Panc1 (cell line): ENCODE measurements at regions not wholly inside any gene's neighbourhood (a gene's known extent, or its start where the extent isn't known, plus 50 kb on each side); places are given as distances from the start of the nearest gene placed in this dataset.

ENCODE experiments used
- ATAC-seq: fragments of 200-7000 bp; cut with Tn5 transposase; 2 replicates; pipeline ENCODE4 v1.9.1; 2020; ENCODE audit warnings: mild to moderate bottlenecking, moderate library complexity
- BruUV-seq: library from RNA; stranded (reverse); fragments of 400-500 nt; replicated peaks from 2 replicates; lab custom pipeline; 2021; lab: Mats Ljungman, UMichigan
- CTCF ChIA-PET: fragments of 300-600 bp; sonication (Branson Sonifier 250); formaldehyde crosslinking; loops from one replicate; lab custom pipeline; 2022; ENCODE audit warnings: antibody characterized with exemption; lab: Charles Lee
- POLR2A ChIA-PET: fragments of 300-600 bp; sonication (Branson Sonifier 250); formaldehyde crosslinking; loops from one replicate; lab custom pipeline; 2022; ENCODE audit warnings: antibody characterized with exemption; lab: Charles Lee
- DNase-seq: peaks from one replicate; pipeline ENCODE4 v3.0.0-alpha.2; 2010; ENCODE audit warnings: low read depth, low spot score
- H3K27ac ChIP-seq: 2 replicates; pipeline ENCODE4 v1.5.1; 2011; ENCODE audit warnings: mild to moderate bottlenecking, low read length, inconsistent platforms
- H3K27me3 ChIP-seq: fragments of 200-500 bp; sonication (Bioruptor generic); 2 replicates; pipeline ENCODE4 v1.6.0; 2014; ENCODE audit warnings: low read length, inconsistent platforms; ENCODE audit not compliant: control insufficient read depth, insufficient read depth
- H3K36me3 ChIP-seq: fragments of 200-500 bp; sonication (Bioruptor generic); 2 replicates; pipeline ENCODE4 v1.5.1; 2014; ENCODE audit warnings: inconsistent platforms, mild to moderate bottlenecking, low read length, moderate library complexity; ENCODE audit not compliant: control insufficient read depth, insufficient read depth
- H3K4me1 ChIP-seq: 2 replicates; pipeline ENCODE4 v1.5.1; 2011; ENCODE audit warnings: inconsistent platforms, mild to moderate bottlenecking, low read length, moderate library complexity; ENCODE audit not compliant: control insufficient read depth, insufficient read depth
- H3K4me3 ChIP-seq, 2 experiments: 2 replicates each; pipeline ENCODE4 v1.5.1; 2011 to 2012; ENCODE audit warnings: low read depth in 2 of 2, low read length in 2 of 2, mild to moderate bottlenecking in 2 of 2, inconsistent platforms in 1 of 2, moderate library complexity in 1 of 2
- H3K9me3 ChIP-seq: fragments of 200-500 bp; sonication (Bioruptor generic); 2 replicates; pipeline ENCODE4 v1.5.1; 2014; ENCODE audit warnings: low read depth, mild to moderate bottlenecking, inconsistent platforms, low read length, moderate library complexity; ENCODE audit not compliant: control insufficient read depth, insufficient read depth
- CTCF ChIP-seq: fragments of 450-650 bp; IDR thresholded peaks from 2 replicates; pipeline ENCODE4 v1.5.1; 2017; ENCODE audit warnings: mild to moderate bottlenecking
- POLR2AphosphoS5 ChIP-seq: IDR thresholded peaks from 2 replicates; pipeline ENCODE4 v1.6.1; 2012; ENCODE audit warnings: mild to moderate bottlenecking, low read depth, low read length, moderate library complexity
- REST ChIP-seq, 2 experiments: IDR thresholded peaks; 2 replicates each; pipeline ENCODE4 v1.6.1; 2011 to 2012; ENCODE audit warnings: low read depth in 2 of 2, control low read depth in 1 of 2, low read length in 1 of 2, mild to moderate bottlenecking in 1 of 2, moderate library complexity in 1 of 2; ENCODE audit not compliant: insufficient read depth in 1 of 2
- SIN3A ChIP-seq: IDR thresholded peaks from 2 replicates; pipeline ENCODE4 v1.6.1; 2012; ENCODE audit warnings: low read depth, mild to moderate bottlenecking, low read length, moderate library complexity, borderline replicate concordance; ENCODE audit not compliant: insufficient read depth
- TCF7L2 ChIP-seq: IDR thresholded peaks from 2 replicates; pipeline ENCODE4 v1.6.1; 2011; ENCODE audit warnings: mild to moderate bottlenecking, low read depth, low read length, inconsistent platforms
- in situ Hi-C: cut with HindIII; loops from 2 replicates; pipeline ENCODE4 v1.10.0; 2016; ENCODE audit warnings: low sequenced_read_pairs, low pct_unique_long_range_greater_than_20kb
- intact Hi-C: fragments of 100-400 bp; cut with micrococcal nuclease; formaldehyde crosslinking; loops from one replicate; pipeline ENCODE4 v1.10.0; 2022; ENCODE audit not compliant: unreplicated experiment

- ATAC-seq (no peak), DNase-seq (no peak)
- in situ Hi-C loops (no loop called here), intact Hi-C loops (no loop called here)
- TF ChIP-seq CTCF = no peak
- TF ChIP-seq SIN3A = no peak
- TF ChIP-seq TCF7L2 = no peak
- no peak for TF ChIP-seq REST (IDR thresholded peaks at IDR 0.05; ENCODE audit: insufficient read depth in 1 of 2, low read depth in 2 of 2, low read length in 1 of 2)
- no peak for TF ChIP-seq POLR2AphosphoS5
- Histone ChIP-seq H3K27me3 (no peaks in the 10 kb centered on the region), H3K4me3 (no peak overlapping the region), H3K9me3 (no peaks in the 10 kb centered on the region), H3K27ac (no peak overlapping the region), H3K36me3 (no peaks in the 10 kb centered on the region), H3K4me1 (no peaks in the 10 kb centered on the region)
- BruUV-seq = no TSS peak
- ChIA-PET CTCF (no interaction called here), POLR2A (no interaction called here)
Measured at GRCh38 chr19:31611046-31611877, 262.0 kb upstream of the TSHZ3 start.

GRCh38 chr19:31612873-31613272, 263.6 kb upstream of the TSHZ3 start:
- Histone ChIP-seq H3K4me1 (no peaks in the 10 kb centered on the region), H3K4me3 (no peak overlapping the region), H3K9me3 (no peaks in the 10 kb centered on the region), H3K27me3 (no peaks in the 10 kb centered on the region), H3K36me3 (no peaks in the 10 kb centered on the region), H3K27ac (no peak overlapping the region)
- ATAC-seq (no peak), DNase-seq (no peak)
- BruUV-seq = no TSS peak
- CTCF ChIA-PET = no interaction called here
- POLR2A ChIA-PET = no interaction called here
- in situ Hi-C loops (no loop called here), intact Hi-C loops (no loop called here)
- no peak for TF ChIP-seq CTCF
- no peak for TF ChIP-seq REST (IDR thresholded peaks at IDR 0.05; ENCODE audit: insufficient read depth in 1 of 2, low read depth in 2 of 2, low read length in 1 of 2)
- TF ChIP-seq TCF7L2 = no peak
- TF ChIP-seq SIN3A = no peak
- TF ChIP-seq POLR2AphosphoS5 = no peak
